Choroid plexus epithelial cell (primary cell): ENCODE measurements at regions not wholly inside any gene's neighbourhood (a gene's known extent, or its start where the extent isn't known, plus 50 kb on each side); places are given as distances from the start of the nearest gene placed in this dataset.

ENCODE experiments used
- DNase-seq: peaks from one replicate; pipeline ENCODE4 v3.0.0-alpha.2; 2010; ENCODE audit warnings: low read depth
- H3K4me3 ChIP-seq: 2 replicates; pipeline ENCODE4 v1.5.1; 2011; ENCODE audit warnings: low read depth, mild to moderate bottlenecking, control low read depth, low read length, moderate library complexity
- CTCF ChIP-seq: conservative IDR thresholded peaks from 2 replicates; pipeline ENCODE4 v1.5.1; 2011; ENCODE audit warnings: low read depth, mild to moderate bottlenecking, control low read depth, inconsistent platforms, low read length, moderate library complexity

GRCh38 chr1:217313096-217313495, 317.8 kb downstream of the GPATCH2 start:
- no peak for DNase-seq
- TF ChIP-seq CTCF: no peak
- no peak overlapping the region for H3K4me3 ChIP-seq

- TF ChIP-seq CTCF: peak; percentile 71
- peak; percentile 65 for DNase-seq
- H3K4me3 ChIP-seq: no peak overlapping the region
Observed at GRCh38 chr1:217311766-217312165, 319.1 kb downstream of the GPATCH2 start.

GRCh38 chr1:217311269-217311668, 319.6 kb downstream of the GPATCH2 start:
- TF ChIP-seq CTCF: no peak
- DNase-seq: no peak

GRCh38 chr1:217281332-217281731, 349.6 kb downstream of the GPATCH2 start:
- TF ChIP-seq CTCF: no peak

More at GRCh38 chr1:217311269-217311668, 319.6 kb downstream of the GPATCH2 start:
- no peak overlapping the region for H3K4me3 ChIP-seq

GRCh38 chr1:217275655-217276398, 355.1 kb downstream of the GPATCH2 start:
- H3K4me3 ChIP-seq: peak overlapping the region; percentile 1
- DNase-seq: peak; percentile 78
- no peak for TF ChIP-seq CTCF

More at GRCh38 chr1:217281332-217281731, 349.6 kb downstream of the GPATCH2 start:
- DNase-seq: no peak
- no peak overlapping the region for H3K4me3 ChIP-seq

GRCh38 chr1:217274927-217275654, 355.8 kb downstream of the GPATCH2 start:
- peak; percentile 75 for DNase-seq
- no peak overlapping the region for H3K4me3 ChIP-seq
- TF ChIP-seq CTCF: no peak
